K562 (cell line): ENCODE measurements at regions not wholly inside any gene's neighbourhood (a gene's known extent, or its start where the extent isn't known, plus 50 kb on each side); places are given as distances from the start of the nearest gene placed in this dataset.
A peak's percentile ranks its signal among the peaks of the same experiment; 100 is the strongest.

Experiments
- ADNP ChIP-seq: fragments of 200-800 bp; sonication (Bioruptor generic); IDR thresholded peaks from 2 replicates; pipeline ENCODE4 v1.6.1; 2016; ENCODE audit warnings: missing genetic modification characterization, missing compliant biosample characterization
- ATF7 ChIP-seq: fragments of 450-650 bp; IDR thresholded peaks from 2 replicates; pipeline ENCODE4 v1.7.1; 2014; ENCODE audit warnings: mild to moderate bottlenecking, moderate library complexity
- BHLHE40 ChIP-seq: IDR thresholded peaks from 2 replicates; pipeline ENCODE4 v1.6.1; 2011; ENCODE audit warnings: low read length, improper control_type of control experiment
- BRD4 ChIP-seq: fragments of 200-600 bp; sonication (generic); IDR thresholded peaks from 2 replicates; pipeline ENCODE4 v1.6.1; 2017; ENCODE audit warnings: inconsistent platforms
- CBX5 ChIP-seq: IDR thresholded peaks from 2 replicates; pipeline ENCODE4 v1.6.1; 2014; ENCODE audit warnings: low read depth, borderline replicate concordance
- CREB3L1 ChIP-seq: fragments of 450-650 bp; IDR thresholded peaks from 2 replicates; pipeline ENCODE4 v1.6.1; 2014; ENCODE audit warnings: low read depth, mild to moderate bottlenecking, moderate library complexity, borderline replicate concordance
- EHMT2 ChIP-seq: fragments of 450-650 bp; IDR thresholded peaks from 2 replicates; pipeline ENCODE4 v1.6.1; 2018; ENCODE audit warnings: antibody characterized with exemption
- ERF ChIP-seq: fragments of 450-650 bp; formaldehyde crosslinking; IDR thresholded peaks from 2 replicates; pipeline ENCODE4 v1.4.0; 2020; ENCODE audit warnings: mild to moderate bottlenecking, mixed read lengths
- ETV1 ChIP-seq: fragments of 450-650 bp; conservative IDR thresholded peaks from 2 replicates; pipeline ENCODE4 v1.6.1; 2016; ENCODE audit warnings: missing genetic modification characterization, control low read depth, low read depth, missing compliant biosample characterization
- GABPB2 ChIP-seq: fragments of 250-450 bp; sonication (Bioruptor Pico); conservative IDR thresholded peaks from 2 replicates; pipeline ENCODE4 v1.5.1; 2021; ENCODE audit warnings: mild to moderate bottlenecking
- ID3 ChIP-seq, 2 experiments: fragments of 250-450 bp in 1 of 2; fragments of 450-650 bp in 1 of 2; sonication (Bioruptor Pico) in 1 of 2; IDR thresholded peaks; 2 replicates each; pipeline versions ENCODE4 v1.6.1 to v1.8.0; 2016 to 2021; ENCODE audit warnings: mild to moderate bottlenecking in 2 of 2, moderate library complexity in 2 of 2, missing compliant biosample characterization in 1 of 2, missing genetic modification characterization in 1 of 2
- MED1 ChIP-seq: sonication (generic); formaldehyde crosslinking; IDR thresholded peaks from 2 replicates; pipeline ENCODE4 v1.8.1; 2023; ENCODE audit warnings: missing genetic modification reagents, borderline replicate concordance
- MTA3 ChIP-seq: fragments of 450-650 bp; formaldehyde crosslinking; IDR thresholded peaks from 2 replicates; pipeline ENCODE4 v1.6.1; 2017; ENCODE audit warnings: mild to moderate bottlenecking, borderline replicate concordance
- SIN3A ChIP-seq, 2 experiments: fragments of 150-350 bp in 1 of 2; IDR thresholded peaks; 2 replicates each; pipeline ENCODE4 v1.6.1; 2011 to 2016; ENCODE audit warnings: borderline replicate concordance in 2 of 2, low read depth in 2 of 2, low read length in 2 of 2, mild to moderate bottlenecking in 2 of 2, moderate library complexity in 2 of 2; ENCODE audit not compliant: control insufficient read depth in 1 of 2
- TAF15 ChIP-seq: fragments of 200-400 bp; formaldehyde crosslinking; IDR thresholded peaks from 2 replicates; pipeline ENCODE4 v1.6.1; 2017; ENCODE audit warnings: mild to moderate bottlenecking, low read depth, low read length, moderate library complexity
- THRA ChIP-seq: fragments of 450-650 bp; IDR thresholded peaks from 2 replicates; pipeline ENCODE4 v1.6.1; 2017; ENCODE audit warnings: mild to moderate bottlenecking, moderate library complexity
- XRCC5 ChIP-seq: fragments of 200-400 bp; formaldehyde crosslinking; IDR thresholded peaks from 2 replicates; pipeline ENCODE4 v1.6.1; 2017; ENCODE audit warnings: low read depth, mild to moderate bottlenecking, low read length
- ZHX1 ChIP-seq: fragments of 150-350 bp; conservative IDR thresholded peaks from 2 replicates; pipeline ENCODE4 v1.6.1; 2014; ENCODE audit warnings: low read length
- ZNF23 ChIP-seq: fragments of 250-450 bp; sonication (Bioruptor Pico); IDR thresholded peaks from 2 replicates; pipeline ENCODE4 v1.4.0; 2020; ENCODE audit warnings: mild to moderate bottlenecking
- ZNF740 ChIP-seq, 3 experiments: fragments of 200-800 bp in 1 of 3; sonication (Bioruptor generic) in 1 of 3; sonication (generic) in 1 of 3; formaldehyde crosslinking in 1 of 3; IDR thresholded peaks; 2 replicates each; pipeline versions ENCODE4 v1.6.1 to v1.8.0; 2016 to 2022; ENCODE audit warnings: mild to moderate bottlenecking in 2 of 3, missing compliant biosample characterization in 2 of 3, missing genetic modification characterization in 2 of 3, missing genetic modification reagents in 1 of 3

GRCh38 chr11:69401715-69402114 lies 79.7 kb upstream of the LINC01488 start (continued):
- TF ChIP-seq ZNF740 (CRISPR knock-in tag; IDR thresholded peaks at IDR 0.05) (no peak), ZNF740 (tag; IDR thresholded peaks at IDR 0.05) (no peak), ADNP (no peak), ERF (CRISPR knock-in tag) (no peak), CREB3L1 (no peak), GABPB2 (CRISPR knock-in tag) (no peak), SIN3A (IDR thresholded peaks at IDR 0.05; ENCODE audit: borderline replicate concordance in 2 of 2, control insufficient read depth in 1 of 2, low read depth in 2 of 2, low read length in 2 of 2) (no peak), CBX5 (no peak), THRA (no peak), ID3 (CRISPR knock-in tag; IDR thresholded peaks at IDR 0.05) (no peak), ID3 (tag; IDR thresholded peaks at IDR 0.05) (no peak), ZHX1 (no peak), ETV1 (peak; percentile 74), MTA3 (peak; percentile 66; the same call in 1 of the 2 replicates), MED1 (CRISPR knock-in tag) (no peak), XRCC5 (peak; percentile 23; the same call in 1 of the 2 replicates), EHMT2 (peak; percentile 31; the same call in 1 of the 2 replicates), TAF15 (no peak), ATF7 (peak; percentile 54; the same call in 1 of the 2 replicates), BRD4 (no peak; the same call in 1 of the 2 replicates), BHLHE40 (peak; percentile 59; the same call in 1 of the 2 replicates), ZNF23 (CRISPR knock-in tag) (no peak)
